ENCODE measurements at regions not wholly inside any gene's neighbourhood (a gene's known extent, or its start where the extent isn't known, plus 50 kb on each side); places are given as distances from the start of the nearest gene placed in this dataset.
"Not testable (repeated sequence)": the region's sequence is repeated elsewhere in the genome, so short reads cannot be mapped to it uniquely, and the experiment has no call there.

DNA sequence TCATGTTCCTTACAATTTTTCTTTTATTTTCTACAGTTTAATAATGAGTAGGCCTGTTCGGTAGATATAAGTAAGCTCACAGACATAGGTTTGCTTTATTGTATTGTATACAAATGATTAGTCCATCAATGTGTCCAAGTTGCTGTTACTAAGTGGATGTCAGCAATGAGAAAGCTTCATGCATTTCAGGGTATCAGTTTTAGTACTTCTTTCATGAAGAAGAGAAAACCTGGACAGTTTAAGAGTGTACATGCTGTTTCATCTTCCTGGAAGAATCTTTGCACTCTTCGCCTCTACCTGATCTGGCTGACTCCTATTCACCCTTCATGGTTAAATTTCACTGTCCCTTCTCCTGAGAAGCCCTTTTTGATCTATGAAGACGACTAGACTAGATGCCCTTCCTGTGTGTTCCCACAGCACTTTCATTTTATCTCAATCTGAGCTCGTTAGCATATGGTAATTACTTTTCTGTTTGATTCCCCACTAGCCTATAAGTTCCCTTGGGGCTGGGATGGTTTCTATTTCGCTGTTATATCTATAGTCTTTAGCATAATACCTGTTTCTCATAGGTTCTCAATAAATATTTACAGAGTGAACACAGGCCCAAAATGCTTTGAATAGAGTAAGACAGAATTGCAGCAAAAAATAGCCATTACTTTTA is 70.7 kb downstream of the CETN3 start:
- no peak for DNase-seq

GRCh38 chr5:90337449-90338052 is 72.0 kb downstream of the CETN3 start:
- DNase-seq = no peak

- no peak for DNase-seq
Measured at GRCh38 chr5:90336752-90337151, 72.8 kb downstream of the CETN3 start.

DNA sequence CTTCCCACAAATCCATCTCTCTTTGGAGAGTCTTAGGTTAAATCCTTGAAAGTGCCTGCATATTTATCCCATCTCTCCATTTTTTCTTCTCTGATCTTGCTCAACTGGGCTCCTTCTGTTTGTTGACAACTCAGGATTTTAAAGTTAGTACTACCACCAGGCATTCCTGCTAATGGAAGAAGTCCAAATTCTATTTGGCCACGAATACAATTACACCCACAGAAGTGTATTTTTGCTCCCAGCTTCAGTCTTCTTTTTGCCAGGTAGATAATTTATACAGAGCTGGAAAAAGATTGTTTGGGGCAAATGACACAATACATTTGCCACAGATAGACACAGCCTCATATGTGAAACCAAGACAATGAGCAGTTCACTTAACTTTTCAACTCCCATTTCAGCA is 74.8 kb downstream of the CETN3 start:
- DNase-seq = no peak

DNA sequence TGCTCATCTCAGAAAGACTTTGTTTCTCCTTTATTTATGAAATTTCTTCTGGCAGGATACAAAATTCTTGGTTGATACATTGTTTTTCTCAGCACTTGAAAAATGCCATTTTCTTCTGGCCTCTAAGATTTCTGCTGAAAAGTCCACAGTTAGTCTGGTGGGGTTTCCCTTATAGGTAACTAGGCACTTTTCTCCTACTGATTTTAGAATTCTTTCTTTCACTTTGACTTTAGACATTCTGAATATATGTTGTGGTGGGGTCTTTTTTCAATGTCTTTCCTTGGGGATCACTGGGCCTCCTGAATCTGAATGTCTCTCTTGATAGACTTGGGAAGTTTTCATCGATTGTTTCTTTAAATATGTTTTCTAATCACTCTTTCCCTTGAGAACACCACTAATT is 79.6 kb downstream of the CETN3 start:
- no peak for DNase-seq

- no peak for DNase-seq
Measured at GRCh38 chr5:90326995-90327394, 82.6 kb downstream of the CETN3 start.

DNA sequence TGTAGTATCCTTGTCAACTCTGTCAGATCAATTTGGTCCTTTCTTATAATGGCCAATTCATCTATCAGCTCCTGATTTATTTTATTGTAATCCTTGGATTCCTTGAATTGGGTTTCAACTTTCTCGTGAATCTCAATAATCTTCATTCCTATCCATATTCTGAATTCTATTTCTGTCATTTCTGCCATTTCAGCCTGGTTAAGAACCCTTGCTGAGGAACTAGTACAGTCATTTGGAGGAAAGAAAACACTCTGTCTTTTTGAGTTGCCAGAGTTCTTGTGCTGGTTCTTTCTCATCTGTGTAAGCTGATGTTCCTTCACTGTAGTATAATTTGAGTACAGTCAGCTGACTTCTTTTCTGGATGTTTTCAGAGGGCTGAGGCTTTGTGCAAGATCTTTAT is 84.5 kb downstream of the CETN3 start:
- DNase-seq = no peak

GRCh38 chr5:90320348-90320747 is 89.2 kb downstream of the CETN3 start:
- DNase-seq = not testable (repeated sequence)

GRCh38 chr5:90312027-90312426 is 97.5 kb downstream of the CETN3 start:
- no peak for DNase-seq

DNA sequence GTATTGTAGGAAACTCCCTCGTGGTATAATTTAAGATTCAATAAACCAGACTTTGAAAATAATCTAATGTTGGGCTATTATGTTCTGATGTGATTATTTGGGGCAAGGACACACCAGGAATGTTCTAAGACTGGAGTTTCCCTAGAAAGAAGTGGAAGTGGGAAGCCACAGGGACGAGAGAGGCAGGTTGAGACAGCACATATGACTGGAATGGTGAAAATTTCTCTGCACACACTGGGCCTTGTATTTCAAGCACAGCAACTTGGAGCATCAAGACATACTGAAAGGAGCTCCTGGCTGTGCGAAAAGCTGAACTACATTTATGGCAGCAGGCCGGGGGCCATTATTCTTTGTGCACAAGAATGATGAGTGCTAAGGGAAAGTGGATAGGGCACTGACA is 98.2 kb downstream of the CETN3 start:
- DNase-seq = no peak

DNA sequence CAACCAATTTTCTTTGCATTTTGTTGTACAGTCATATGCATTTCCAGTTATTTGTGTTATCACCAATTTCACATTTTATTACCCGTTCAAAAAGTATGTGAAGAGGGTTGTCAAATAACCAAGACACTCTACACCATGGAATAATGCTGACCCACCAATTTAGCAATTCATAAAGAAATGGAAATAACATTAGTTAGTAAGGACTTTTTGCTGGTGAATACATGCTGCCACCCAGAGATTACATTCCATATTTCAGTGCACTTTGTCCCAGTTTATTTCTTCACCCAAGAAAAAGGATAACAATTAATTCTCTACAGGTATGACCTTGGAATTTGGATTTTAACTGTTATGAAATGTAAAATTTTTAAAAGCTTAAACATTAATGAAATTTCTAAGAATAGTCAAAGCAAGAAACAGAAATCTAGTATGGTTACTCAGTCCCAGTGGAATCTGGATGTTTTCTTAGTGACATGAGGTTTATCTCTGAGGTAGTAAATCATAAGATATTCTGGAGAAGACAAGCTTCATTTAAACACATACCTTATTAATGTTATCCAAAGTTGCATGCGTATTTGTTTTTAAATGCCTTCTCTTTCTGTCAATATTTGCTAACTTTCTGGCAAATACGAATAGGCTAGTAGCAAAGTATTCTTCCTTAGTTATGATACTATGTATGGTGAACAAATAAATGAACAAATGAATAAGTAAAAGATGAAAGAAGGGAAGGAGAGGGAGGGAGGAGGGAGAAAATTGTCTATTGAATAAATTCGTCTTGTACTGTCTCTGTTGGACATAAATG is 100.6 kb downstream of the CETN3 start:
- no peak for DNase-seq

DNA sequence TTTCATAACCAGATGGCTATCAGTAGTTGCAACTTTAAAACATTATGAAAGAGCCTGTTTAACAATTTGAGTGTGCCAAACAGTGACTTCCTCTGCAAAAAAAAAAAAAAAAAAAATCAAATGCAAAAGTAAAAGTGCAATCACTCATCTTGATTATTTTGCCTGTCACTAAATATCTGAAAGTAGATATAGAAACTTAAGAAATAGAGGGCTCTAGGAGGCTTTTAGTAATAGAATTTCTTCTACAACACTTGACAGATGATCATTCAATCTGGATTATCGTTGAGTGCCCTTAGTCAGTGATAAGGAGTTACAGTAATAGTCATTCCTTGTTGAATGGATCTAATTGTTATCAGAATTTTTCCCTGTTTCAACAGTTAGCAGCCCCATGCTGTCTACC is 101.8 kb downstream of the CETN3 start:
- no peak for DNase-seq

DNA sequence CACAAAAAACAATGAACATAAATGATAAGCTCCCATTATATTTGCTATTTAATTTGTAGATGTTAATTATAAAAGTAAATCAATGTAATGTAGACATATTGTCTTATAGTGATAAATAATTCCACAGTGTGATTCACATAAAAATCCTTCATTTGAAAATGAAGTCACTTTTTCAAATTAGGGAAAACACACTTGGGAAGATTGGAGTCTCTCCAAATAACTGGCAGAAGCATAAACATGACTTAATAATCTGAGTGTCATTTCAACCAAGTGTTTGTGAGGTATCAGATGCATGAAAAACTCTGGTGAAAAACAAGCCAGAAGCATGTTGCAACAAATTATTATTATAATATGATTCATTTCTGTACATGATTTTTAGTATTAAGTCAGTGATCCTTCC is 102.2 kb downstream of the CETN3 start:
- no peak for DNase-seq

DNA sequence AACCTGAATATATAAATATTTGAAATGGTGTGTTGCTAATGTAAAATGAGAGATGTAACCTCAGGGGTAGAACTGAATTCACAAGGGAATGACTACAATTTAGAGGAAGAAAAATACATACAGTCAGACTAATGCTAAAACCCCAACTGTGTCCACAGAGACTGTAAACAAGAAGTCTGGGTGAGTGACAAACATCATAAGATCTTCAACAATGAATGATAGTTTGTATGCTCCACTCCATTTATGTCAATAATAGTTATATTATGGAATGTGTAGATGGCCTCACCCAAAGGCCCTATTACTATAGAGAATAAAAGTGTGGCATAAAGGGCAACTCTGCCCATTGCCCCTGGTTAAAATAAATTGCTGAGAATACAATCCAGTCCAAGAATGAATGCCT is 102.9 kb downstream of the CETN3 start:
- no peak for DNase-seq

GRCh38 chr5:90305041-90305720 is 104.4 kb downstream of the CETN3 start:
- DNase-seq = no peak

- DNase-seq = no peak
Measured at GRCh38 chr5:90301248-90301647, 108.3 kb downstream of the CETN3 start.

- no peak for DNase-seq
Measured at GRCh38 chr5:90297045-90297764, 112.4 kb downstream of the CETN3 start.

- peak; percentile 1 for DNase-seq
Measured at GRCh38 chr5:90294604-90295003, 115.0 kb downstream of the CETN3 start.

DNA sequence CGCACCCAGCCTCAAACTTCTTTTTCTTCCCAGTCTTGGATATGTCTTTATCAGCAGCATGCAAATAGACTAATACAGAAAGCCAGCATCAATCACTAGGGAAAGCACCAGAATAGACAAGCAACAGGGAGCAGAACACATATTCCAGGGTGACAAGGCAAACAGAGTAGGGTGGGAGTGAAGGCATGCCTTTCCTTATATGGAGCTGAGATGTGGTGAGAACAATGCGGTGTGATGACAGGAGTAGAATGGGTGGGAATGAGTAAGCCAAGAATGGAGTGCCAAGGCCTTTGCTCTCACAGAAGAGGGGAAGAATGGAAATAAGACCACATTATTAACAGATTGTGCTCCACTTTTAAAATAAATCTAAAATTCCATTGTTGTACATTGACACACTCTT is 115.6 kb downstream of the CETN3 start:
- no peak for DNase-seq

DNA sequence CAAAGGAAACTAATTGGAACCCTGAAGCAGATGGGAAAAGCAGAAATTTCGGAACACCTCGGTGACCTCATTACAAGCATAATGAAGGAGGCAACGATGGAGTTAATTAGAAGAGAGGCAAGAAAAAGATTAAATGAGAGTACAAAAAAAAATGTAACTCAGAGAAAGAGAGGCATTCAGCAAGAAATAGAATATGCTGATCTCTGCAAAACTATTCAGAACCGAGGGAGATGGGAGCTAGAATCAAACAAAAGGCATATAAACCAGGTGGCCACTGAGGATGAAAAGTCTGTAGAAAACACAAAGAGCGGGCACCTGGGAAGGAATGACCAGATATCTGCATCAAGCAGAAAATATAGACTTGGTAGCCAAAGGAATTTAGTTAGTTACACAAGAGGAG is 118.9 kb downstream of the CETN3 start:
- DNase-seq = no peak

- DNase-seq = no peak
Measured at GRCh38 chr5:90289837-90290236, 119.7 kb downstream of the CETN3 start.

DNA sequence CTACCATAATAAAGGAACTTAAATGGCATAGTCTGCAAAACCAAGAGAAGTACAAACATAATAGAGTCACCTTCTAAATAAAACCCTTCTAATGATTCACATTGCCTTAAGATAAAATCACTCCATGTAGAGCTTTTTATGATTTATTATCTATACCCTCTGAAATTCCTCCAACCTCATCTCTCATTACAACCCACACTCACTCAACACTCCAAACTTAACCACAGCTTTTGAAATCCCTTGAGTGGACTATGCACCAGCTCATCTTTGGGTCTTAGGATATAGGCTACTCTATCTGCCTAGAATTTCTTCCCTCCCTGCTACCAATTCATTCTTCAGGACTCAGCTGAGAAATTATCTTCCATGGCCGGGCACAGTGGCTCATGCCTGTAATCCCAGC is 122.5 kb downstream of the CETN3 start:
- no peak for DNase-seq

GRCh38 chr5:90285581-90285980 is 124.0 kb downstream of the CETN3 start:
- DNase-seq = no peak

All from DMS79 (cell line).